Lung (tissue), 11 donors: ENCODE measurements at regions not wholly inside any gene's neighbourhood (a gene's known extent, or its start where the extent isn't known, plus 50 kb on each side); places are given as distances from the start of the nearest gene placed in this dataset.

Experiments used
- ATAC-seq: fragments of 200-7000 bp; cut with Tn5 transposase; one replicate; pipeline ENCODE4 v1.9.1; 2020; ENCODE audit warnings: moderate number of reproducible peaks; ENCODE audit not compliant: insufficient read depth, low FRiP score
- DNase-seq, 3 donors: peaks; one replicate each; pipeline ENCODE4 v3.0.0-alpha.2; 2013 to 2017
- H3K27ac ChIP-seq, 2 donors: one replicate each; pipeline ENCODE4 v1.5.1; 2013; ENCODE audit warnings: mild to moderate bottlenecking in 2 of 2, moderate library complexity in 2 of 2, control low read depth in 1 of 2, inconsistent platforms in 1 of 2, low read depth in 1 of 2, low read length in 1 of 2
- H3K27me3 ChIP-seq, 3 donors: one replicate each; pipeline ENCODE4 v1.5.1; 2013; ENCODE audit warnings: low read length in 2 of 3; ENCODE audit not compliant: control insufficient read depth in 3 of 3, insufficient read depth in 3 of 3
- H3K36me3 ChIP-seq, 4 donors: one replicate each; pipeline ENCODE4 v1.5.1; 2013; ENCODE audit warnings: low read length in 4 of 4, mild to moderate bottlenecking in 1 of 4, moderate library complexity in 1 of 4; ENCODE audit not compliant: control insufficient read depth in 4 of 4, insufficient read depth in 4 of 4
- H3K4me1 ChIP-seq, 5 donors: one replicate each; pipeline ENCODE4 v1.5.1; 2013; ENCODE audit warnings: low read length in 5 of 5, mild to moderate bottlenecking in 2 of 5, moderate library complexity in 1 of 5; ENCODE audit not compliant: control insufficient read depth in 5 of 5, insufficient read depth in 5 of 5
- H3K4me3 ChIP-seq: one replicate; pipeline ENCODE4 v1.5.1; 2013; ENCODE audit warnings: mild to moderate bottlenecking, control low read depth, moderate library complexity
- H3K9ac ChIP-seq, 2 donors: one replicate each; pipeline ENCODE4 v1.5.1; 2013; ENCODE audit warnings: low read length in 2 of 2, control low read depth in 1 of 2; ENCODE audit not compliant: insufficient read depth in 1 of 2
- H3K9me3 ChIP-seq, 4 donors: one replicate each; pipeline ENCODE4 v1.5.1; 2013; ENCODE audit warnings: low read length in 3 of 4, mild to moderate bottlenecking in 1 of 4, moderate library complexity in 1 of 4; ENCODE audit not compliant: control insufficient read depth in 4 of 4, insufficient read depth in 3 of 4
- WGBS, 2 donors: extraction: QIAGEN DNeasy Blood & Tissue Kit; methylation state at CpG; one replicate each; pipeline ENCODE4 v1.1.7; 2013; 5-methylcytosine and 5-hydroxymethylcytosine counted together
- TF ChIP-seq, protein P1 (sequence below): IDR thresholded peaks from 2 replicates; pipeline ENCODE4 v1.5.1; 2012; ENCODE audit warnings: mild to moderate bottlenecking; ENCODE audit errors: control extremely low read depth, extremely low read depth
- donor health status: control.
- donor health status: control.
- donor health status: Bipolar disorder and iron deficiency.
- donor health status: healthy.
- donor health status: DM: yes; HTN: yes; CAD: no.

DNA sequence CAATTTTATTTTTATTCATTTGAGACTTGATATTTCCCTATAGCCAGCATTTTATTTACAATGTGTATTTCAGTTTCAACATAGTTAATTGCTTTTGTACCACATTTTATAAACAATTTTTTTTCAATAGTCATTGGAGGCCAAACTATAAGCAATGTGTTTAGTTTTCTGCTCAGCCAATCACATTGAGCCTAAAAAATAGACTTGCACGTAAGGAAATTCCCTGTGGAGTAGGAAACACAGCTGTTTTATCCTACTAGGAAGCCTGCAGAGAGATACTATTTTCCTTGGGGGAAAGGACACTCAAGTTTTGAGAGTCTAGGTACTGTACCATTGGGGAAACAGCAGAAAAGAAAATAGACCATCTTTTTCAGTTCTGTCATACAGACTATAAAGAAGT, 410.2 kb upstream of the GOT2 start:
- H3K9ac ChIP-seq, result no peak overlapping the region
- ATAC-seq, result no peak
- H3K36me3 ChIP-seq, result no peaks in the 10 kb centered on the region
- H3K27me3 ChIP-seq, result no peaks in the 10 kb centered on the region
- DNase-seq, result peak in 2 of 3 donors; percentile 85 to 90
- H3K27ac ChIP-seq, result no peak overlapping the region
- H3K9me3 ChIP-seq, result peaks cover 0 to 2% (median 0%) of the 10 kb centered on the region in 4 donors
- 51 to 76% methylated on average over 1 of the region's 1 CpG for WGBS, 2 donors
- H3K4me1 ChIP-seq, result peaks cover 0 to 22% (median 0%) of the 10 kb centered on the region in 5 donors
- no peak overlapping the region for H3K4me3 ChIP-seq
- TF ChIP-seq, protein P1, sequence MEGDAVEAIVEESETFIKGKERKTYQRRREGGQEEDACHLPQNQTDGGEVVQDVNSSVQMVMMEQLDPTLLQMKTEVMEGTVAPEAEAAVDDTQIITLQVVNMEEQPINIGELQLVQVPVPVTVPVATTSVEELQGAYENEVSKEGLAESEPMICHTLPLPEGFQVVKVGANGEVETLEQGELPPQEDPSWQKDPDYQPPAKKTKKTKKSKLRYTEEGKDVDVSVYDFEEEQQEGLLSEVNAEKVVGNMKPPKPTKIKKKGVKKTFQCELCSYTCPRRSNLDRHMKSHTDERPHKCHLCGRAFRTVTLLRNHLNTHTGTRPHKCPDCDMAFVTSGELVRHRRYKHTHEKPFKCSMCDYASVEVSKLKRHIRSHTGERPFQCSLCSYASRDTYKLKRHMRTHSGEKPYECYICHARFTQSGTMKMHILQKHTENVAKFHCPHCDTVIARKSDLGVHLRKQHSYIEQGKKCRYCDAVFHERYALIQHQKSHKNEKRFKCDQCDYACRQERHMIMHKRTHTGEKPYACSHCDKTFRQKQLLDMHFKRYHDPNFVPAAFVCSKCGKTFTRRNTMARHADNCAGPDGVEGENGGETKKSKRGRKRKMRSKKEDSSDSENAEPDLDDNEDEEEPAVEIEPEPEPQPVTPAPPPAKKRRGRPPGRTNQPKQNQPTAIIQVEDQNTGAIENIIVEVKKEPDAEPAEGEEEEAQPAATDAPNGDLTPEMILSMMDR, result no peak

DNA sequence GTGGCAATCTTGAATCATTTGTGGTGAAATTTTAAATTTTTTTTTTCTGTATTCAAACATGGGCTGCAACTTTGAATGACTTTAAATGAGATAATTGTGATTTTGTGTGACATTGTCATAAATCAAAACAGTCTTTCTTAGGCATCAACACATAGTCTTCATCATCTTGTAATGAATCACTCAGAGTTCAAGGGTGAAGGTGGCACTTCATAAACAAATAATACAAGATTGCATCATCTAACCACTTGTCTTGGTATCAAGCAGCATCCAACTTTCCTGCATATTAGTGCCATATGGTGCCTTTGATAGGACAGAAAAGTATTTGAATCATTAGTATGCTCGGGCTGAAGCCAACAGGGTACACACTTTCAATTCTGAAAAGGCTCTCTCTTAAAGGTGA, 392.4 kb upstream of the GOT2 start:
- DNase-seq (no peak), ATAC-seq (no peak)
- H3K4me3 ChIP-seq, result no peak overlapping the region
- 53 to 86% methylated on average over 1 of the region's 1 CpG for WGBS, 2 donors
- H3K9ac ChIP-seq, result no peak overlapping the region
- TF ChIP-seq, protein P1, result no peak
- H3K4me1 ChIP-seq, result no peaks in the 10 kb centered on the region
- H3K36me3 ChIP-seq, result no peaks in the 10 kb centered on the region
- no peak overlapping the region for H3K27ac ChIP-seq
- H3K9me3 ChIP-seq, result no peaks in the 10 kb centered on the region
- H3K27me3 ChIP-seq, result no peaks in the 10 kb centered on the region

DNA sequence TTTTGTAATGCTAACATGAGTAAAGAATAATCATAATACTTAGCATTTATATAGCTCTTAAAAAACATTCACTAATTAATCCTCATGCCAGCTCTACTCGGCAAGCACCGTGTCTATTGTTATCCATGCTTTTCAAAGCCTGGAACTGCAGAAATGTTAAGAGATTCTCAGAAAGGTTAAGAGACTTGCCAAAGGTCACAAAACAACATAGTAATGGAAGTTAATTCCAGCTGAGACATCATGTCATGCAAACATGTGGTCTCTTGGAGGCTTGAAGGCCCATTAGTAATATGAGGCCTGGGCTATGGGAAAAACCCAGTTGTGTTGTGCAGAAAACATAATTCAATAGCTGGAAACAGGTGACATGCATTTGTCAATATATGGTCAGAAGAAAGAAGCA, 389.9 kb upstream of the GOT2 start:
- WGBS, 2 donors, result 76 to 96% methylated on average over 2 of the region's 2 CpGs
- ATAC-seq (no peak), DNase-seq (no peak)
- Histone ChIP-seq H3K4me1 (no peaks in the 10 kb centered on the region), H3K36me3 (no peaks in the 10 kb centered on the region), H3K9ac (no peak overlapping the region), H3K4me3 (no peak overlapping the region), H3K27ac (no peak overlapping the region), H3K27me3 (no peaks in the 10 kb centered on the region), H3K9me3 (no peaks in the 10 kb centered on the region)
- TF ChIP-seq, protein P1, result no peak

DNA sequence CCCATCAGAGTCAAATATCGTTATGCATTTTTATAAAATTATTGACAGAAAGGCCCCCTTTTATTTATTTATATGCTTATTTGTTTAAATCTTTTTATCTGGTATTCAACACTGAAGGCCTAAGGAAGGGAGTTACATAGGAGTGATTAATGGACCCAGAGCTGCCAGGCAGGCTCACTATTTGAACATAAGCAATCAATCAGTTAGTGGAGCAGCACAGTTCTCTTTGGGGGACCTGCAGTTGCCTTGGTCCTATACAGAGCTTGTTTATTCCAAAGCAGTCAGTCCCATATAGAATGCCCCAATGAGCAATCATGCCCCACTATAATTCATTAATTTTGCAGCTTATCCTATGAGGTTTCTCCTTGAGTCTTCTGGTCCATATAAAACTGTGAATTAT, 389.4 kb upstream of the GOT2 start:
- no peak for DNase-seq

More for the DNA sequence above, 389.4 kb upstream of the GOT2 start:
- Histone ChIP-seq H3K27me3 (no peaks in the 10 kb centered on the region), H3K4me1 (no peaks in the 10 kb centered on the region), H3K9ac (no peak overlapping the region), H3K27ac (no peak overlapping the region), H3K9me3 (no peaks in the 10 kb centered on the region), H3K4me3 (no peak overlapping the region), H3K36me3 (no peaks in the 10 kb centered on the region)
- TF ChIP-seq, protein P1, result no peak
- no peak for ATAC-seq
- WGBS, 2 donors, result 72 to 95% methylated on average over 1 of the region's 1 CpG
